ENCODE measurements at regions not wholly inside any gene's neighbourhood (a gene's known extent, or its start where the extent isn't known, plus 50 kb on each side); places are given as distances from the start of the nearest gene placed in this dataset.
"Not testable (repeated sequence)": the region's sequence is repeated elsewhere in the genome, so short reads cannot be mapped to it uniquely, and the experiment has no call there.

DNA sequence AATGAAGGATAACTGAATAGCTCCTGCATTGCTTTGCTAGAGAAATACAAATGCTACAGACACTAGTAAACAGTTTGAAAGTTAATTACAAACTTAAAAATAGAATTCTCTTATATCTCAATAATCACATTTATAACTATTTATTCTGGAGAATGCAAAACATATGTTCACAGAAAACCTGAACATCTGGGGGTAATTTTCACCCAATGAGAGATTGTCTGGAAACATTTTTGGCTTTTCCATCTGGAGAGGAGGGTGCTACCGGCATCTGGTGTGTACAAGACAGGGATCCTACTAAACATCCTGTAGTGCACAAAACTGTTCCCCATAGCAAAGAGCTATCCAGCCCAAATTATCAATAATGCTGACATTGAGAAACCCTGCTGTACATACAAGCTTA is 378.4 kb upstream of the CHORDC1 start:
- DNase-seq, result no peak

DNA sequence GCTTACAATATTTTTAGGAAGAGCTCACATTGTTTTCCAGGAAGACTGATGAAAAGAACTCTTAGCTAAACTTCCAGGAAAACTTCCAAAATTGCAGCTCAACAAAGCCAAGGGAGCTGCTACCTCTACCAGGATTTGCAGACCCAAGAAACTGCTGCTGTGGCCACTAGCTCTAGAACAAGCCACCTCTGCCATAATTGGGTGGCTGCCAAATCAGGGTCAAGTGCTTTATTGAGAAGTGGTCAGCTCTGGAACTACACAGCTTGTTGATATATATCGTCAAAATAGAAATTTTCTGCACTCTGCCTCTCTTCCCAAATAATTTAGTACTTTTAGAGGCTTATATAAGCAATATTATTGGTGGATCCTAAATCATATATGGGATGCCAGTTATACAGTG is 371.8 kb upstream of the CHORDC1 start:
- no peak for DNase-seq

DNA sequence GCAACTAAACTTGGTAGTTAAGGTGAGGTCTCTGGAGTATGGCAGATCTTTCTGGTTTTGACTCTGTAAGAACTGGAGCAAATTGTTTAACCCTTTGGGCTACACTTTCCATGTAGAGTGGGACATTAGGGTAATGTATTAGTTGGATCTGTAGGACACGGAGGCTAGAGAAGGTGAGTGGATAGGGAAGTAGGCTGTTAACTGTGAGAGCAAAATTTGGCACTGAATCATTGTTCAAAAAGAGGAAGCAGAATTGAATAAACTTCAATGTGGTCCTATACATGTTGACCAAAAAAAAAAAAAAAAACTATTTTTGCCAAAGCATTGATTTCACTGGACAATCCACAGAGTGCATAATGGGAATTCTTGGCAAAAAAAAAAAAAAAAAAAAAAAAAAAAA is 370.2 kb upstream of the CHORDC1 start:
- DNase-seq, result no peak

DNA sequence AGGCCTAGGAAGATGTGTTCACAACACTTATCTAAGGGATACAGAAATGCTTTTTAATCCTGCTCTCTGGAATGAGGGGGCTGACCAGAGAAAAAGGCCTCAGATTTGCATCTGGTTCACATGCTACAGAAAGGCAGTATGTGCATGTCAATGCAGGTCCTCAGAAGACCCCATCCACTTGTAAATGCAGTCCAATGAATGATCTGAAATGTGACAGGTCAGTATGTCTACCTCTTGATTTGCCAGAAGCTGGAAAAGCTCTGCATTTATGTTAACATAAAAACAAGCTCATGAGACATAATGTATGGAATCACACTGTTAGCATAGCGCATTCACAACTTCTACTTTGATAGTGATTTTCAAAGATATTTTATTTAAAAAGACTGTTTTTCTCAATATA is 367.4 kb upstream of the CHORDC1 start:
- no peak for DNase-seq

DNA sequence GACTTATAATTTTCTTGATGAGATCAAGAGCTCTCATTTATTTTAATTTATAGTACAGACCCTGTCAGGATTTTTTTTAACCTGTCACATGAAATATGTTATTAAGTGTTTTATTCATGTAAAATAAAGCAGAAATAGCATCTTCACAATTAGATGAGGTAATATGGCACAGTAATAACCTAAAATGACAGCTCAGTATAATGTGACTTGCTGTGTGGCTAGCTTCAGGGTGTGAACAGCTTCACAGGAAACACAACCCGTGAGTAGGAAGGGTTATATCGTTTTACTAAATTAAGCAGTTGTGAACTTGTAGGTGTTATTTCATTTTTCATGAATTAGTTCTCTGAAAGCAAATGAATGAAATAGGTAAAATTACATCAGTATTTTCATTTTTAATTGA is 366.9 kb upstream of the CHORDC1 start:
- no peak for DNase-seq

DNA sequence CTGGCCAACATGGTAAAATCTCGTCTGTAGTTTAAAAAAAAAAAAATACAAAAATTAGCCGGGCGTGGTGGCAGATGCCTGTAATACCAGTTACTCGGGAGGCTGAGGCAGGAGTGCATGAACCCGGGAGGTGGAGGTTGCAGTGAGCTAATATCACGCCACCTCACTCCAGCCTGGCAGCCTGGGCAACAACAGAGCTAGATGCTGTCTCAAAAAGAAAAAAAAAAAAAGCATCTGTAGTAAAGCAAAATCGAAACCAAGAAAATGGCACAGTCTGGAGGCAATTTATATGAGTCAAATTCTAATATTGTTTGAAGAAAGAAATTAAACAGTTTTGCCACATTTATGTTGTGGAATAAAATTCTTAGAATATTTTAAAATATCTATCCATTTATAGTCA is 365.0 kb upstream of the CHORDC1 start:
- DNase-seq, result no peak

DNA sequence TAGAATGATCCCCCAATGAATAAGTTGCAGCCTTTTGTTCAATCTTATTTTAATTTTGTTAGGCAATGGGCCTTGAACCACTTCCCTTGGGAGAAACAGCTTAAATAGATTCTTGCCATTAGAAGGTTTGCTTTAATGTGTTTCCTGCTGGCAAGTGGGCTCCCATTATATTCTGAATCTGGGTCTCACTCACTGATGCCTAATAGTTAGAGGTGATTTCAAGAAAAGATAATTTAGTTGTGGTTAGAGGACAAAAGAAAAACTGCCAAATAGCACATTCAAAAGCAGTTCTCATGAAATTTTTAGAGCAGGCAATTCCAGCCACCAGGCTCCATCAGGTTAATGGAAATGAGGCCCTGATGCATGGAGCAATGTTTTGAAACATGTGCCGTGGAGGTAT is 362.6 kb upstream of the CHORDC1 start:
- DNase-seq, result no peak

DNA sequence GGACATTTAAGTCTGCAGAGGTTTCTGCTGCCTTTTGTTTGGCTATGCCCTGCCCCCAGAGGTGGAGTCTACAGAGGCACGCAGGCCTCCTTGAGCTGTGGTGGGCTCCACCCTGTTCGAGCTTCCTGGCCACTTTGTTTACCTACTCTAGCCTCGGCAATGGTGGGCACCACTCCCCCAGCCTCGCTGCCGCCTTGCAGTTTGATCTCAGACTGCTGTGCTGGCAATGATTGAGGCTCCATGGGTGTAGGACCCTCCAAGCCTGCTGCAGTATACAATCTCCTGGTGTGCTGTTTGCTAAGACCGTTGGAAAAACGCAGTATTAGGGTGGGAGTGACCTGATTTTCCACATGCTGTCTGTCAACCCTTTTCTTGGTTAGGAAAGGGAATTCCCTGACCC is 360.1 kb upstream of the CHORDC1 start:
- not testable (repeated sequence) for DNase-seq

DNA sequence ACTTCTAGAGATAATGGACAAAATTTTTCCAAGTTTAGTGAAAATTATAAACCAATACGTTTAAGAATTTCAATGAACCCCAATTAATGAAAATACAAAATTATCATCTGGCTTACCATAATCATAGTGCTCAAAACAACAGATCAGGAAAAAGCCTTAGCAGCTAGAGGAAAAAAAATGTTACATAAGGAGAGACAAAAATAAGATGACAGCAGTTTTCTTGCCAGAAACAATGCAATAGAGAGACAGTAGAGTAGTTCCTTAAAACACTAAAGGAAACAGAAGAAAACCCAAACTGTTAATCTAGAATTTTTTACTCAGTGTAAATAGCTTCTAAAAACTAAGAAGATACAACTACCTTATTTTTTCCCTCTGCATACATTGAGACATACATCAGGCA is 341.7 kb upstream of the CHORDC1 start:
- DNase-seq, result no peak

DNA sequence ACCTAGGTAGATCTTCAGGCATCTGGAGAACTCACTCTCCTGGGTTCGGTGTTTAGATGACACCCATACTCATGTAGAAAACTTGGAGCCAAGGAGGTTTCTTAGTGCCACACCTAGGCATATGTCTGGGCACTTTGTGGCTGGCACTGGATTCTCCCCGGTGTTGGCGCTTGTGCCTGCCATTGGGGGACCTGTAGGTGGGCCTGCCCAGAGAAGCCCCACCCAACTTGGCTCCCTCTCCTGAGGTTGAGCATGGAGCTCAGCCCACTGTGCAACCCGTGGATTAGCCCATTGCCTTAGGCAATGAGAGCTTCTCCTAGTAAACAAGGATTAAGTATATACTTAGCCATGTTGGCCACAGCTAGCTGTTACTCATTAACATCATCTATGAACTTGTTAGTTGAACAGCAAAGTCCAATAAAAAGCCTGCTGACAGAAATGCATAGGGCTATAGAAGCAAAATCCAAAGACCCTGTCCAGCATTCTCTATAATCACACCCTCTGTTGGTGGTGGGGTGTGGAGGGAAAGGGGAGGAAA is 335.5 kb upstream of the CHORDC1 start:
- DNase-seq, result no peak

DNA sequence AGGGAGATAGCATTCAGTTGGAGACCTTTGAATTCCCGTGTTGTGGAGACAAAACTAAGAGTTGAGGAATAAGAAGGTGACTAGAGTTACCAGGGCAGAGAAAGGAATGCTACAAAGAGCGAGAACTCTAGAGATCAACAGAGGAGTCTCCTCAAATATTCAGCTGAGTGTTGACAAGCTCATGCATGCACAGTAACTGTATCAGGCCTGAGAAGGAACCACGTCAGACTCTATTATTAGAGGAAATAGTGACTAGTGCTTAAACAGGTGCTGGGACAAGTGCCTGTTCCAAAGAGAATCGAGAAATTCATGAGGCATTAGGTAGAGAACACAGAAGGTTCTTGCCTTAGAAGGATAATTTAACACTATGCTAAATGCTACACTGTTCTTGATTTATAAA is 333.8 kb upstream of the CHORDC1 start:
- DNase-seq, result no peak

DNA sequence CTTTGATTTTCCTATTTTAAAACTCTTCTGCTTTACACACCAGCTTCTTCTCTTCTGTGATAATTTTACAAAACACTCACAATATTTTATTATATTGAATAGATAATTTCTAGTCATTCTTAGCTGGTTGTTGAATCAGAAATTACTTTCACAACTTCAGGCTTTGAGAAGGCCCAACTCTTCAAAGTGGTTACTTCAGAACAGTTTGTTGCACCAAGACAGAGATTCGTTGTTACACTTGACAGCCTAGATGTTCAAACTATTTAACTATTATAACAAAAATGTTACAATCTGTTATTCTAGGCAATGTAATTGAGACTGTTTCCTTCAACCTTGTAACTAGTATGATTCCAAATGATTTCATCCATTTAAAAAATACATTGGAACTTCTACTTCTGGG is 333.2 kb upstream of the CHORDC1 start:
- DNase-seq, result no peak

DNA sequence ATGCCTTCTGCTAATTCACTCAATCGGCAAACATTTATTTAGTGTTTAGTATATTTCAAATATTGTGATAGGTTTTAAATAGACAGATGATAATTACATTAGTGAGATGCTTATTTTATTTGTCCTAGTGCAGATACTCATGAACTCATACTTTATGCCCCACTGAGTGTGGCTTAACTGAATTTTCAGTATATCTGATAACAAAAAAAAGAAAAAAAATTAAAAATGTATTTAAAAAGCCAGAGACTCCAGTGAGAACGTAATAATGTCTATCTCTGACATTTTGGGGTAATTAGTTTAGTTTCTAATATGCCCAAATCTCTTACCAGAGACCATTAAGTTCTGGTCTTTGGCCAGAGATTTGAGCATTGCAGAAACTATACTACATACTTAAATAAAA is 332.6 kb upstream of the CHORDC1 start:
- no peak for DNase-seq

DNA sequence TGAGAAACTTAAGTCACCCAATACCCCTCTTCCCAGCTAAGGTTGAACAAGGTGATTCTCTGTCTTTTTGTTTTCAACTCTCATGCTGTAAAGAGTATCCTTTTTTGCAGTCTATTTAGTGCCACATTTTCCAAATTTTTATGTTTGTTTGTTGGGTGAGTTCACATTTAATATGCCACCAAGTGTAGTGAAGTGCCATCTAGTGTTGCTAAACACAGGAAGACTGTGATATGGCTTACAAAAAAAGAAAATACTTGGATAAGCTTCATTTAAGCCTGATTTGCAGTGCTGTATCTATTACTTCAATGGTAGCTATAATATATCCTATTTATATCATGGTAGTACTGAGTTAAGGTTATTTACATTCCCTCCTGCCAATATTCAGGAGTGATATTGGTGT is 319.2 kb upstream of the CHORDC1 start:
- DNase-seq, result no peak

DNA sequence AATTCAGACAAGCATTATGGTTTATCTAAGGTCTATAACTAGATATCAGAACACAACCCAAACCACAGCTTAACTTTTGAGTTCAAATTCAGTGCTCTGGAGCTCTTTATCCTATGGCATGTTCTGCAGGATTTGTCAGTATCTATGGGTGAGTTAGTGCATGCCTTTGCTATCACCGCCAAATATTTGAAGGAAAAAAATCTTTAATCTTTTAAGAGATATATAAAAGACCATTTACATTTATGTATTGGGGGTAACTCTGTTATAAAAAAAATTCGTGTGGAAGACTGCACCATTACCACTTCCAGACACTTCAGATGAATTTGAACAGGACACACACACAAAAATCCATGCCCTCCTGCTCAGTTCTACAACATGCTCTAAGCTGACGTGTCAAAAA is 313.5 kb upstream of the CHORDC1 start:
- no peak for DNase-seq

DNA sequence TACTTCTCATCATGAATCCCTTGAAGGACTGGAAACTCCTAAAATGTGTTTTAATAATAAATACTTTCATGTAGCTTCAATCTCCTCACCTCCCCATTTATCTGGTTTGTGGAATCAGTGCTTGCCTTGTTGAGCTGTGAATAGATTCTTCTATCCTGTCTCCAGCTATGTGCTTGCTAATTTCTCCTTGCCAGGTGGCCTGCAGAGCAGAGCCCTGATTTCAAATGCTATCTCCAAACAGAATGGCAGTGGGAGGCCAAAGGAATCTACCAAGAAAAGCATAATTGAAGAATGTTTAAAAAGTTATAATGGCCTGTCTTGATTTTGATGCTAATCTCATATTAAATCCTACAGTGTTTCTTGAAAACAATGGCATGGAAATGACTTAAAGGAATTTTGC is 309.3 kb upstream of the CHORDC1 start:
- no peak for DNase-seq

DNA sequence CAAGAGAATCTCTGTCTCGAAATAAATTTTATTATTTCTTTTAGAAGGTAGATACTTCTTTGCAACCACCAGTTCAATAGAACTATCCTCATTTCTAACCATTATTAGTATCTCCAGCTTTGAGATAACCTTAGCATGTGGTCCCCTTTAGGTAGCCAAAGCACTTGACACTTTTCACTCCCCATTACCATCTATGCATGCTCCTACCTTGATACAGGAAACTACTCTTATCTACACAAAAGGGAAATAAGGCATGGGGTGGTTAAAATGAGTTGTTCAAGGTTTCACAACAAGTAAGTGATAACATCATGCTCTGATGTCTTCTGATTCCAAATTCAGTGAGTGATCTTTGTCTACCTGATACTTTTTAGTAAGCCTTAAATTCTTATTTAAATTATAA is 308.2 kb upstream of the CHORDC1 start:
- DNase-seq, result no peak

DNA sequence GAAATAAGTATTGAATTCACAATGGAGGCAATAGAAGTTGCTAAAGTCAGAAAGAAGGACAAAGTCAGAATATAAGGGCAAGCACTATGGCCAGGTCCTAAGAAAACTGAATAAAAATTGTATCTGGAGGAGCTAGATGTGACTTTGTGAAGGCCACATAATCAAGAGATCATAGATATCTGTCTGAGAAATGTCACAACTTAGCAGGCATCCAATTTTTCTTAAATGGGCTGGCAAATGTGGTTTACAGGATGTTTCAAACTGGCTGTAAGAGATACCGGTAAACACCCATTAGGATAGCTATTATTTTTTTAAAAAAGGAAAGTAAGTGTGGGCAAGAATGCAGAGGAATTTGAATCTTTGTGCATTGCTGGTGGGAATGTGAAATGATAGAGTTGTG is 303.1 kb upstream of the CHORDC1 start:
- DNase-seq, result no peak

DNA sequence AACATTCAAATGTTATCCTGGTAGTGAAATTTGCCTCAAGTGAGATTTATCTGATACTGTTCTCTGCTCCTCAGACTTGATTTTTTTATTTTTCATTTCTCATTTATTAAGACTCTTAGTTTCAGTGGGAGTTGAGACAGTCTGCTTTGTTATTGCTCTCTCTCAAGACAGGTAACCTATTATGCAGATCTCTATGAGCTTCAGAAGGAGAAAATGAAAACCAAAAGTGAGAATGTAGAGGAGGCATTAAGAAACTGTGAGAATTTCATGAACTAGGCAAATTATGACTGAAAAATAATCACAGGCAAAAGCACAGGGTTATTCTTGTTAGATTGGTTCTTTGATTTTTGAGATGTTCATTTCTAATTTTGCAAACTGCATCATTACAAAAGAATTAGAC is 290.0 kb upstream of the CHORDC1 start:
- no peak for DNase-seq

DNA sequence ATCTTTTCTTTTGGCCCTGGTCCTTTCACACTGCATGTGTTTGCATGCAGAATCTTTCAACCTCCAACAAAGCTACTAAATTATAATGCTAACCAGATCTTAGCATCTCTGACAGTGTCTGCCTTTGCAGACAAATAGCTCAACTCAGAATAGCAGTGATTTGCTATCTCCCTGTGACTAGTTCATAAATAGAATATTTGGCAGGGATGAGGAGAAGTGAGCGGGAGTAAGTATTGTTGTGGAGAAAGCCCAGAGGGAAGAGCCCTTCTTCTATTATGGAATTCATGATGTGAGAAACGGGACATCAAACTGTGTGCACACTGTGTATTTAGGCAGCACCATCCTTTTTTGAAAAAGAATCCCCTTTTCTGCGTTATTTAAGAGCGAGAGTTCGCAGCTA is 288.0 kb upstream of the CHORDC1 start:
- no peak for DNase-seq

DNA sequence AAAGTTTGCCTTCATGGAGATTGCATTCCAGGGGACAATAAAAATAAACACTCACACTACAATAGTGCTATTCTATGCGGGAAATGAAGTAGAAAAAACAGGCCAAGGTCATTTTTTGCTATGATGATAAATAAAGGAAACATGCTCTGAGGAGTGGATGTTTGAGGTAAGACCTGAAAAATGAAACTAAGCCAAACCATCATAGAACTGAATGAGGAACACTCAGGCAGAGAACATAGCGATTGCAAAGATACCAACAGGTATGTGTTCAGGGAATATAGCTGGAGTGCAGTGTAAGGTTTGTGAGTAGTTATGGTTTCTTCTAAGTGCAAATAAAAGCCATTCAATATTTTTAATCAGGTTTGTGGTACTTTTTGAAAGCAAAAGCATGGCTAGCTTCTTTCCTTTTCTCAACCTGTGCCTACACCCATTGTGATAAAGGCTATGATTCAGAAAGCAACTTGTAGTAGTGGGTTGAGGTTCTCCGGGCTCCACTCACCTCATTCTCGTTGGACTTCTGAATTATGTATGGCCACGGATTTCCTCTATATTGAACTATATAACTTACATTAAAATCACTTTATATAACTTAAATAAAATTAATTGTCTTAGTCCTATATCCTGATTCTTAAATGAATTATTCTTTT is 278.2 kb upstream of the CHORDC1 start:
- DNase-seq, result no peak

DNA sequence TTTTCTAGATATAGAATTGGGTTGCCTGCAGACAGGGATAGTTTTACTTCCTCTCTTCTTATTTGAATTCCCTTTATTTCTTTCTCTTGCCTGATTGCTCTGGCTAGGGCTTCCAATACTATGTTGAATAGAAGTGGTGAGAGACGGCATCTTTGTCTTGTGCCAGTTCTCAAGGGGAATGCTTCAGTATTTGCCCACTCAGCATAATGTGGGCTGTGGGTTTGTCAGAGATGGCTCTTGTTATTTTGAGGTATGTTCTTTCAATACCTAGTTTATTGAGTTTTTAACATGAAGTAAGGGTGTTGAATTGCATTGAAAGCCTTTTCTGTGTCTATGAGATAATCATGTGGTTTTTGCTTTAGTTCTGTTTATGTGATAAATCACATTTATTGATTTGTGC is 273.9 kb upstream of the CHORDC1 start:
- DNase-seq, result no peak

DNA sequence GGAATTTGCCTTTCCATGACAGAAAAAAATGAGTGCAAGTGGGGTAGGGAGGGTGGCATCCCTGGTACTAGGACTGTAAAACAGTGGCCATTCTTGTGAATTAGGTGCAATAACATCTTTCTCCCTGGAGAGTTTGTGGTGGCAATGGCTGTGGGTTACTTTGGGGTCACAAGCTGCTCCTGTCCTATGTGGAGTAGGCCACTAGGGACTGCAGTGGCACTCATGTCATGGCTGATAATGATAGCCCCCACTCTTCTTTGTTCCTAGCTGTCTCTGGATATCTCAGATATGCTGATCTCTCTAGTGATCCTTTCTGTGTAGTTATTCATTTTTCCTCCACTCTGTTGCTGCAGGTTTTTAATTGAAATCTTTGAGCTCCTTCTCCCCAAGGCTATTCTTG is 270.5 kb upstream of the CHORDC1 start:
- DNase-seq, result no peak

DNA sequence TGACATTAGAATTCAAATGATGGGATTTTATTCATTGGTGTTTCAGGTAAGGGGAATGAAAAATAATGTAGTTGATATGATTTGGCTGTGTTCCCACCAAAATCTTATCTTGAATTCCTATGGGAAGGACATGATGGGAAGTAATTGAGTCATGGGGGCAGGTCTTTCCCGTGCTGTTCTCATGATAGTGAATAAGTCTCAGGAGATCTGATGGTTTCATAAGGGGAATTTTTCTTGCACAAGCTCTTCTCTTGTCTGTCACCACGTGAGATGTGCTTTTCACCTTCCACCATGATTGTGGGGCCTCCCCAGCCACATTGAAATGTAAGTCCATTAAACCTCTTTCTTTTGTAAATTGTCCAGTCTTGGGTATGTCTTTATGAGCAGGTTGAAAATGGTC is 268.6 kb upstream of the CHORDC1 start:
- no peak for DNase-seq

DNA sequence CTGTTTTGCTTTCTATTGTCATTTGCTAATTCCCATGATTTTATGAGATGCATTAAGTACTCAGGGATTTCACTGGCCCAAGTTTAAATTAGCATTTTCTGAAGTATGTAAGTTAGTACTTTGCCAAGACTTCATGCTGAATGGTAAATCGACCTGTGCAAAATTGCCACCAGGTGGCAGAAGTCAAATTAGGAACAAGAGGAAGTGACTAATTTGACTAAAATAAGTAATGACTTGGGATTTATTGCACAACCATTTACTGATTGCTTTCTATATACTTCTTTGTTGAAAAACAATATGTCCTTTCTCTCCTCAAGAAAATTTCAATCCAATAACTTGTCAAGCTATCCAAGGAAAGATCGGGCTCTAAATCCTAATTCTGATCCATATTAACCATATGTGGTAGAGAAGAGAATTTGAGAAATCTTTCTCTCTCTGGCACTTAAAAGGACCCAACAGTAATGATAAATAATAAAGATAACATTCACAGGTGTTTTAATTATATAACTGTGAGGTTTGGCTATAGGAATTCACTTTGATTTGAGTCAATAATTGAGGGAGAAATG is 253.7 kb upstream of the CHORDC1 start:
- no peak for DNase-seq

All from femur (tissue), 1 donor.